ENCODE measurements at regions not wholly inside any gene's neighbourhood (a gene's known extent, or its start where the extent isn't known, plus 50 kb on each side); places are given as distances from the start of the nearest gene placed in this dataset.
"Not testable (repeated sequence)": the region's sequence is repeated elsewhere in the genome, so short reads cannot be mapped to it uniquely, and the experiment has no call there.

DNA sequence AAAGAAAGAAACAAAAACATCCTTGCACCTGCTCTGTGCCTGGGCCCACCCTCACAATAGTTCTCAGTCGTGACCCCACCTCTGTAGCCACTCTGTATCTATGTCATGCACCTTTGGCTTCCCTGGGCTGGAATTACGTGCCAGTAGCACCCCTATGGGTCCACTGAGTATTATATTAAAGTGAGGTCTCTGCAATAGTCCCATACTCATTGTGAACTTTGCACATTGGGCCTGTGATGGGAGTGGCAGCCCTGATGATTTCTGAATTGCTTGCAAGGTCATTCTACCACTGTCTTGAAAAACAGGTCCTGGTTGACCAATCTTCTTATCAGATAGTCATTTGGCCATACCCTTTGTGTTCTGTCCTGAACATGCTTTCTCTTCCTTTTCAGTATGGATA is 1012.1 kb downstream of the RAB28 start:
- no peak for FAIRE-seq
- H3K4me3 ChIP-seq (ENCODE audit: control insufficient read depth in 2 of 3, extremely low read depth in 1 of 3, insufficient read depth in 2 of 3, low read depth in 1 of 3, low read length in 3 of 3): no peak overlapping the region
- no peaks in the 10 kb centered on the region for H3K9me3 ChIP-seq (ENCODE audit: control insufficient read depth, low read depth, low read length)
- dilution Hi-C loops (cut with MboI; ENCODE audit: extremely low pct_ligation_motif_present, low sequenced_read_pairs): no loop called here
- no peak overlapping the region for H3K4me2 ChIP-seq (ENCODE audit: control insufficient read depth, extremely low read depth, insufficient read depth, low read depth, low read length)
- H3K36me3 ChIP-seq (ENCODE audit: control insufficient read depth in 2 of 2, extremely low read depth in 1 of 2, insufficient read depth in 2 of 2, low read length in 2 of 2): no peaks in the 10 kb centered on the region
- H3K27ac ChIP-seq (ENCODE audit: control insufficient read depth, insufficient read depth, low read length): no peak overlapping the region
- no peaks in the 10 kb centered on the region for H3K9me1 ChIP-seq (ENCODE audit: control insufficient read depth, extremely low read depth, insufficient read depth, low read length)
- TF ChIP-seq EZH2 (IDR thresholded peaks at IDR 0.05; ENCODE audit: low read length) (no peak), CTCF (optimal IDR thresholded peaks at IDR 0.05 in 1 of 3, IDR thresholded peaks at IDR 0.05 in 1 of 3, conservative IDR thresholded peaks at IDR 0.05 in 1 of 3; ENCODE audit: extremely low read depth in 1 of 3, insufficient read depth in 2 of 3, low read length in 3 of 3) (no peak)
- no peaks in the 10 kb centered on the region for H4K20me1 ChIP-seq (ENCODE audit: control insufficient read depth, extremely low read depth, insufficient read depth, low read length)
- no peak overlapping the region for H3K9ac ChIP-seq (ENCODE audit: control insufficient read depth, extremely low read depth, insufficient read depth, low read length)
- no peak overlapping the region for H2AFZ ChIP-seq (ENCODE audit: control insufficient read depth, low read length)
- H3K79me2 ChIP-seq (ENCODE audit: control insufficient read depth, insufficient read depth, low read length): no peaks in the 10 kb centered on the region
- H3K4me1 ChIP-seq (ENCODE audit: control insufficient read depth, extremely low read depth, insufficient read depth, low read length): no peaks in the 10 kb centered on the region
- no peak for DNase-seq (ENCODE audit: low read depth, low spot score)
- H3K27me3 ChIP-seq (ENCODE audit: control insufficient read depth, extremely low read depth, insufficient read depth, low read length): no peaks in the 10 kb centered on the region

GRCh38 chr4:12471193-12471592 is 1012.9 kb downstream of the RAB28 start:
- DNase-seq (ENCODE audit: low read depth, low spot score) (no peak), FAIRE-seq (no peak)
- Histone ChIP-seq H3K27ac (ENCODE audit: control insufficient read depth, insufficient read depth, low read length) (no peak overlapping the region), H3K27me3 (ENCODE audit: control insufficient read depth, extremely low read depth, insufficient read depth, low read length) (no peaks in the 10 kb centered on the region), H3K4me3 (ENCODE audit: control insufficient read depth in 2 of 3, extremely low read depth in 1 of 3, insufficient read depth in 2 of 3, low read depth in 1 of 3, low read length in 3 of 3) (no peak overlapping the region), H3K79me2 (ENCODE audit: control insufficient read depth, insufficient read depth, low read length) (no peaks in the 10 kb centered on the region), H3K9me3 (ENCODE audit: control insufficient read depth, low read depth, low read length) (no peaks in the 10 kb centered on the region), H3K9ac (ENCODE audit: control insufficient read depth, extremely low read depth, insufficient read depth, low read length) (no peak overlapping the region), H3K9me1 (ENCODE audit: control insufficient read depth, extremely low read depth, insufficient read depth, low read length) (no peaks in the 10 kb centered on the region), H3K4me1 (ENCODE audit: control insufficient read depth, extremely low read depth, insufficient read depth, low read length) (no peaks in the 10 kb centered on the region), H3K36me3 (ENCODE audit: control insufficient read depth in 2 of 2, extremely low read depth in 1 of 2, insufficient read depth in 2 of 2, low read length in 2 of 2) (no peaks in the 10 kb centered on the region), H2AFZ (ENCODE audit: control insufficient read depth, low read length) (no peak overlapping the region), H4K20me1 (ENCODE audit: control insufficient read depth, extremely low read depth, insufficient read depth, low read length) (no peaks in the 10 kb centered on the region), H3K4me2 (ENCODE audit: control insufficient read depth, extremely low read depth, insufficient read depth, low read depth, low read length) (no peak overlapping the region)
- TF ChIP-seq EZH2 (IDR thresholded peaks at IDR 0.05; ENCODE audit: low read length) (no peak), CTCF (optimal IDR thresholded peaks at IDR 0.05 in 1 of 3, IDR thresholded peaks at IDR 0.05 in 1 of 3, conservative IDR thresholded peaks at IDR 0.05 in 1 of 3; ENCODE audit: extremely low read depth in 1 of 3, insufficient read depth in 2 of 3, low read length in 3 of 3) (no peak)
- dilution Hi-C loops (cut with MboI; ENCODE audit: extremely low pct_ligation_motif_present, low sequenced_read_pairs): no loop called here

- H3K4me3 ChIP-seq (ENCODE audit: control insufficient read depth in 2 of 3, extremely low read depth in 1 of 3, insufficient read depth in 2 of 3, low read depth in 1 of 3, low read length in 3 of 3); dilution Hi-C loops (cut with MboI; ENCODE audit: extremely low pct_ligation_motif_present, low sequenced_read_pairs); H3K9me1 ChIP-seq (ENCODE audit: control insufficient read depth, extremely low read depth, insufficient read depth, low read length); H3K36me3 ChIP-seq (ENCODE audit: control insufficient read depth in 2 of 2, extremely low read depth in 1 of 2, insufficient read depth in 2 of 2, low read length in 2 of 2); H3K27me3 ChIP-seq (ENCODE audit: control insufficient read depth, extremely low read depth, insufficient read depth, low read length); H4K20me1 ChIP-seq (ENCODE audit: control insufficient read depth, extremely low read depth, insufficient read depth, low read length); H3K4me2 ChIP-seq (ENCODE audit: control insufficient read depth, extremely low read depth, insufficient read depth, low read depth, low read length); H2AFZ ChIP-seq (ENCODE audit: control insufficient read depth, low read length); H3K79me2 ChIP-seq (ENCODE audit: control insufficient read depth, insufficient read depth, low read length); H3K9ac ChIP-seq (ENCODE audit: control insufficient read depth, extremely low read depth, insufficient read depth, low read length); H3K9me3 ChIP-seq (ENCODE audit: control insufficient read depth, low read depth, low read length); FAIRE-seq; DNase-seq (ENCODE audit: low read depth, low spot score); H3K27ac ChIP-seq (ENCODE audit: control insufficient read depth, insufficient read depth, low read length); H3K4me1 ChIP-seq (ENCODE audit: control insufficient read depth, extremely low read depth, insufficient read depth, low read length): not testable (repeated sequence)
Observed at GRCh38 chr4:12461576-12461975, 1022.6 kb downstream of the RAB28 start.

All from keratinocyte (primary cell).